K562 (cell line): ENCODE measurements at regions not wholly inside any gene's neighbourhood (a gene's known extent, or its start where the extent isn't known, plus 50 kb on each side); places are given as distances from the start of the nearest gene placed in this dataset.
A peak's percentile ranks its signal among the peaks of the same experiment; 100 is the strongest.

ENCODE experiments used
- ATAC-seq: fragments of 200-7000 bp; cut with Tn5 transposase; 3 replicates; pipeline ENCODE4 v1.9.1; 2020; ENCODE audit warnings: moderate library complexity
- BruUV-seq: library from RNA; stranded (reverse); fragments of 400-500 nt; replicated peaks from 2 replicates; lab custom pipeline; 2021; lab: Mats Ljungman, UMichigan
- CTCF ChIA-PET: fragments of 300-600 bp; formaldehyde crosslinking; extraction: SDS; loops from one replicate; lab custom pipeline; 2021; ENCODE audit warnings: low intra/inter-chr PET ratio; lab: Yijun Ruan, JAX
- POLR2A ChIA-PET: fragments of 300-600, 350-650 bp; sonication (Branson Sonifier 250); formaldehyde crosslinking; extraction: SDS; loops from one replicate; lab custom pipeline; 2021; ENCODE audit warnings: antibody characterized with exemption, inconsistent platforms; lab: Yijun Ruan, JAX
- DNase-seq, 4 experiments: peaks; one replicate each; pipeline versions ENCODE4 v3.0.0 to v3.0.0-alpha.2; 2011 to 2018; ENCODE audit warnings: low spot score in 3 of 4, mixed read lengths in 3 of 4; ENCODE audit errors: extremely low read depth in 1 of 4
- FAIRE-seq: peaks from 2 replicates; lab custom pipeline; 2011; peaks lifted over from hg19 to GRCh38; lab: Jason Lieb, UNC
- H2AFZ ChIP-seq: 2 replicates; pipeline ENCODE4 v1.6.0; 2011; ENCODE audit warnings: low read depth, low read length, control low read depth, inconsistent platforms
- H3K27ac ChIP-seq: fragments of 200-600 bp; 3 replicates; pipeline ENCODE4 v1.8.0; 2011; ENCODE audit warnings: low read depth, mild to moderate bottlenecking, control low read depth, inconsistent platforms, low read length, moderate library complexity, mixed read lengths; ENCODE audit errors: extremely low read depth
- H3K27me3 ChIP-seq, 2 experiments: fragments of 300-600 bp in 1 of 2; 2 replicates in 1 of 2; 3 replicates in 1 of 2; pipeline versions ENCODE4 v1.6.0 to v1.8.0; 2011; ENCODE audit warnings: inconsistent platforms in 2 of 2, low read length in 2 of 2, mild to moderate bottlenecking in 1 of 2, mixed read lengths in 1 of 2, moderate library complexity in 1 of 2; ENCODE audit not compliant: control insufficient read depth in 2 of 2, insufficient read depth in 2 of 2
- H3K36me3 ChIP-seq: fragments of 300-600 bp; 3 replicates; pipeline ENCODE4 v1.8.0; 2011; ENCODE audit warnings: mild to moderate bottlenecking, low read length, inconsistent platforms; ENCODE audit not compliant: control insufficient read depth, insufficient read depth
- H3K4me1 ChIP-seq, 2 experiments: fragments of 200-600 bp in 1 of 2; replicated peaks in 1 of 2; 2 replicates in 1 of 2; 3 replicates in 1 of 2; pipeline versions ENCODE4 v1.5.1 to v1.8.0; 2011; ENCODE audit warnings: inconsistent platforms in 2 of 2, low read length in 2 of 2, mild to moderate bottlenecking in 1 of 2, mixed read lengths in 1 of 2, moderate library complexity in 1 of 2; ENCODE audit not compliant: control insufficient read depth in 2 of 2, insufficient read depth in 2 of 2
- H3K4me2 ChIP-seq: 2 replicates; pipeline ENCODE4 v1.6.1; 2011; ENCODE audit warnings: low read length, control low read depth, inconsistent platforms, mixed read lengths; ENCODE audit not compliant: insufficient read depth
- H3K4me3 ChIP-seq: fragments of 200-600 bp; sonication (generic), shearing (Covaris generic); 2 replicates; pipeline ENCODE4 v1.5.1; 2016; ENCODE audit warnings: control low read depth, inconsistent platforms
- H3K79me2 ChIP-seq: fragments of 200-600 bp; 3 replicates; pipeline ENCODE4 v1.8.0; 2011; ENCODE audit warnings: low read length, inconsistent platforms; ENCODE audit not compliant: control insufficient read depth, insufficient read depth
- H3K9ac ChIP-seq, 2 experiments: 2 replicates each; pipeline versions ENCODE4 v1.6.0 to v1.6.1; 2011; ENCODE audit warnings: low read depth in 2 of 2, low read length in 2 of 2, control low read depth in 1 of 2, inconsistent platforms in 1 of 2, mild to moderate bottlenecking in 1 of 2, mixed read lengths in 1 of 2; ENCODE audit not compliant: insufficient read depth in 1 of 2
- H3K9me1 ChIP-seq: one replicate; pipeline ENCODE4 v1.6.0; 2011; ENCODE audit warnings: inconsistent platforms, mild to moderate bottlenecking, low read length, moderate library complexity; ENCODE audit not compliant: control insufficient read depth, insufficient read depth
- H3K9me3 ChIP-seq: replicated peaks from 2 replicates; pipeline ENCODE4 v1.5.1; 2011; ENCODE audit warnings: low read depth, low read length, inconsistent platforms; ENCODE audit not compliant: control insufficient read depth, insufficient read depth
- H4K20me1 ChIP-seq: replicated peaks from 2 replicates; pipeline ENCODE4 v1.6.1; 2011; ENCODE audit warnings: low read length, inconsistent platforms, mixed read lengths; ENCODE audit not compliant: control insufficient read depth, insufficient read depth
- ADNP ChIP-seq: fragments of 200-800 bp; sonication (Bioruptor generic); IDR thresholded peaks from 2 replicates; pipeline ENCODE4 v1.6.1; 2016; ENCODE audit warnings: missing genetic modification characterization, missing compliant biosample characterization
- ATF2 ChIP-seq: sonication (generic); formaldehyde crosslinking; IDR thresholded peaks from 2 replicates; pipeline ENCODE4 v1.8.1; 2022; ENCODE audit warnings: missing genetic modification reagents
- CREB3L1 ChIP-seq: fragments of 450-650 bp; IDR thresholded peaks from 2 replicates; pipeline ENCODE4 v1.6.1; 2014; ENCODE audit warnings: low read depth, mild to moderate bottlenecking, moderate library complexity, borderline replicate concordance
- ETS2 ChIP-seq: IDR thresholded peaks from 2 replicates; pipeline ENCODE4 v1.6.1; 2016; ENCODE audit warnings: borderline replicate concordance, missing genetic modification characterization, mild to moderate bottlenecking, moderate library complexity, missing compliant biosample characterization; ENCODE audit not compliant: poor library complexity, severe bottlenecking
- HNRNPH1 ChIP-seq: fragments of 200-400 bp; formaldehyde crosslinking; optimal IDR thresholded peaks from 2 replicates; pipeline ENCODE3; 2017; ENCODE audit warnings: low read depth, mild to moderate bottlenecking, low read length, moderate library complexity
- IFI16 ChIP-seq: fragments of 250-450 bp; sonication (Bioruptor Pico); IDR thresholded peaks from 2 replicates; pipeline ENCODE4 v2.1.2; 2022; ENCODE audit warnings: mild to moderate bottlenecking, inconsistent platforms
- JUNB ChIP-seq: fragments of 450-650 bp; formaldehyde crosslinking; conservative IDR thresholded peaks from 2 replicates; pipeline ENCODE4 v1.4.0; 2020; ENCODE audit warnings: mild to moderate bottlenecking
- MIER1 ChIP-seq: fragments of 450-650 bp; IDR thresholded peaks from 2 replicates; pipeline ENCODE4 v1.6.1; 2016; ENCODE audit warnings: antibody characterized with exemption, mild to moderate bottlenecking, low read depth
- NEUROD1 ChIP-seq: fragments of 150-350 bp; IDR thresholded peaks from 2 replicates; pipeline ENCODE4 v1.6.1; 2014; ENCODE audit warnings: borderline replicate concordance, low read length, low read depth; ENCODE audit not compliant: partially characterized antibody
- PHF21A ChIP-seq: fragments of 450-650 bp; IDR thresholded peaks from 2 replicates; pipeline ENCODE4 v1.6.1; 2017; ENCODE audit warnings: low read depth, borderline replicate concordance
- PML ChIP-seq: IDR thresholded peaks from 2 replicates; pipeline ENCODE4 v1.6.1; 2012; ENCODE audit warnings: low read length, inconsistent platforms
- PURB ChIP-seq: sonication (generic); formaldehyde crosslinking; IDR thresholded peaks from 2 replicates; pipeline ENCODE4 v1.9.0; 2021; ENCODE audit warnings: low read depth, mild to moderate bottlenecking, missing genetic modification reagents
- RAD51 ChIP-seq: fragments of 450-650 bp; IDR thresholded peaks from 2 replicates; pipeline ENCODE4 v1.7.1; 2016; ENCODE audit warnings: low read depth, mild to moderate bottlenecking, borderline replicate concordance
- SREBF2 ChIP-seq: sonication (generic); formaldehyde crosslinking; IDR thresholded peaks from 2 replicates; pipeline ENCODE4 v1.4.0; 2020; ENCODE audit warnings: mild to moderate bottlenecking, missing genetic modification reagents
- ZFP36 ChIP-seq: fragments of 150-350 bp; IDR thresholded peaks from 2 replicates; pipeline ENCODE4 v1.6.1; 2018; ENCODE audit warnings: low read length, low read depth; ENCODE audit not compliant: partially characterized antibody
- ZNF586 ChIP-seq: fragments of 450-650 bp; formaldehyde crosslinking; conservative IDR thresholded peaks from 2 replicates; pipeline ENCODE4 v1.4.0; 2020; ENCODE audit warnings: mild to moderate bottlenecking, moderate library complexity
- ZNF668 ChIP-seq: fragments of 250-450 bp; sonication (Bioruptor Pico); IDR thresholded peaks from 2 replicates; pipeline ENCODE4 v1.8.0; 2022; ENCODE audit warnings: mild to moderate bottlenecking, inconsistent platforms
- WGBS: fragments of 100-300 bp; shearing (Covaris generic); methylation state at CpG from one replicate; pipeline ENCODE4 v1.1.6; 2016; ENCODE audit warnings: low coverage, mixed read lengths; ENCODE audit not compliant: insufficient coverage; ENCODE audit errors: missing lambda C conversion rate; 5-methylcytosine and 5-hydroxymethylcytosine counted together
- in situ Hi-C: fragments of 300-500 bp; cut with MboI; formaldehyde crosslinking; loops from 4 replicates; pipeline ENCODE4 v1.15.0; 2018; ENCODE audit warnings: inconsistent platforms, mixed read lengths
- intact Hi-C: fragments of 100-400 bp; cut with micrococcal nuclease; formaldehyde crosslinking; loops from 2 replicates; pipeline ENCODE4 v1.14.2; 2022
- TF ChIP-seq, protein P1 (sequence below): fragments of 450-650 bp; IDR thresholded peaks from 2 replicates; pipeline ENCODE4 v1.7.0; 2016; ENCODE audit warnings: borderline replicate concordance

DNA sequence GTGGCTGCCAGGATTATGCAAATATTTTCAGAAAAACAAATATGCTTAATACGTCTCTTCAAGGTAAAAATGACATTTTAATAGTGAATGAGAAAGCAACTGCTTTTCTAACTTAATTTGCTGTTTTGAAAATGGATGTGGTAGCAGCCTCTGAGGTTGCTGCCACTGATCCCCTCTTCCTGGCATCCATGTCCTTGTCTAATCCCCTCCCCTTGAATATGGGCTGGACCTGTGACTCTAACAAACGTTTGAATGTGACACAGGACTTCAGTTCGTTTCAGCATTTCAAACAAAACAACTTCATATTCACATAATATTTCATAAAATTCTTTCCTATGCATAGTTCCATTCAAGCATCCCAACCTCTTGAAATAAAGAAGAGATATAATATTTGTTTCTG, 64.2 kb upstream of the SLC38A2 start:
- H2AFZ ChIP-seq: peak overlapping the region; percentile 46; the same call in 1 of the 2 replicates
- H3K36me3 ChIP-seq: no peaks in the 10 kb centered on the region
- H3K4me1 ChIP-seq: peaks cover 6 to 20% of the 10 kb centered on the region in 2 experiments
- in situ Hi-C loops (no loop called here), intact Hi-C loops (no loop called here)
- H3K4me3 ChIP-seq: no peak overlapping the region
- H3K27me3 ChIP-seq: no peaks in the 10 kb centered on the region
- H3K27ac ChIP-seq: no peak overlapping the region
- H3K79me2 ChIP-seq: no peaks in the 10 kb centered on the region
- no peaks in the 10 kb centered on the region for H4K20me1 ChIP-seq
- DNase-seq (no peak), ATAC-seq (no peak; the same call in 2 of the 3 replicates), FAIRE-seq (no peak)
- H3K9ac ChIP-seq: no peak overlapping the region
- H3K9me3 ChIP-seq: no peaks in the 10 kb centered on the region
- no TSS peak for BruUV-seq
- WGBS: 34% methylated on average over 3 of the region's 3 CpGs
- CTCF ChIA-PET: no interaction called here
- POLR2A ChIA-PET: no interaction called here
- H3K9me1 ChIP-seq: no peaks in the 10 kb centered on the region
- no peak overlapping the region for H3K4me2 ChIP-seq
- TF ChIP-seq ZNF668 (no peak), NEUROD1 (no peak), PURB (no peak), RAD51 (no peak), ETS2 (tag) (no peak), PHF21A (no peak), ZFP36 (no peak), ZNF586 (CRISPR knock-in tag) (no peak), ATF2 (CRISPR knock-in tag) (no peak), MIER1 (no peak), IFI16 (CRISPR knock-in tag) (no peak), PML (no peak), JUNB (CRISPR knock-in tag) (no peak), SREBF2 (CRISPR knock-in tag) (no peak), HNRNPH1 (no peak), CREB3L1 (no peak), ADNP (no peak)
- TF ChIP-seq, protein P1, sequence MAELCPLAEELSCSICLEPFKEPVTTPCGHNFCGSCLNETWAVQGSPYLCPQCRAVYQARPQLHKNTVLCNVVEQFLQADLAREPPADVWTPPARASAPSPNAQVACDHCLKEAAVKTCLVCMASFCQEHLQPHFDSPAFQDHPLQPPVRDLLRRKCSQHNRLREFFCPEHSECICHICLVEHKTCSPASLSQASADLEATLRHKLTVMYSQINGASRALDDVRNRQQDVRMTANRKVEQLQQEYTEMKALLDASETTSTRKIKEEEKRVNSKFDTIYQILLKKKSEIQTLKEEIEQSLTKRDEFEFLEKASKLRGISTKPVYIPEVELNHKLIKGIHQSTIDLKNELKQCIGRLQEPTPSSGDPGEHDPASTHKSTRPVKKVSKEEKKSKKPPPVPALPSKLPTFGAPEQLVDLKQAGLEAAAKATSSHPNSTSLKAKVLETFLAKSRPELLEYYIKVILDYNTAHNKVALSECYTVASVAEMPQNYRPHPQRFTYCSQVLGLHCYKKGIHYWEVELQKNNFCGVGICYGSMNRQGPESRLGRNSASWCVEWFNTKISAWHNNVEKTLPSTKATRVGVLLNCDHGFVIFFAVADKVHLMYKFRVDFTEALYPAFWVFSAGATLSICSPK: no peak
